Liver (tissue), 8 donors: ENCODE measurements at regions not wholly inside any gene's neighbourhood (a gene's known extent, or its start where the extent isn't known, plus 50 kb on each side); places are given as distances from the start of the nearest gene placed in this dataset.

ENCODE experiments used
- DNase-seq: peaks from one replicate; pipeline ENCODE4 v3.0.0-alpha.2; 2017; ENCODE audit warnings: low spot score
- H3K27ac ChIP-seq, 2 donors: one replicate each; pipeline ENCODE4 v1.7.0; 2013; ENCODE audit warnings: inconsistent platforms in 2 of 2, low read length in 2 of 2, control low read depth in 1 of 2, low read depth in 1 of 2, mild to moderate bottlenecking in 1 of 2
- H3K27me3 ChIP-seq, 4 donors: one replicate each; pipeline versions ENCODE4 v1.6.1 to v1.7.0; 2013; ENCODE audit warnings: low read length in 3 of 4, inconsistent platforms in 1 of 4, mild to moderate bottlenecking in 1 of 4, moderate library complexity in 1 of 4; ENCODE audit not compliant: control insufficient read depth in 4 of 4, insufficient read depth in 4 of 4
- H3K36me3 ChIP-seq, 4 donors: one replicate each; pipeline versions ENCODE4 v1.6.1 to v1.7.0; 2013; ENCODE audit warnings: low read length in 3 of 4, mild to moderate bottlenecking in 3 of 4, low read depth in 1 of 4, moderate library complexity in 1 of 4; ENCODE audit not compliant: control insufficient read depth in 4 of 4, insufficient read depth in 3 of 4
- H3K4me1 ChIP-seq, 4 donors: one replicate each; pipeline versions ENCODE4 v1.6.1 to v1.7.0; 2013; ENCODE audit warnings: low read length in 3 of 4, mild to moderate bottlenecking in 3 of 4, moderate library complexity in 1 of 4; ENCODE audit not compliant: control insufficient read depth in 4 of 4, insufficient read depth in 4 of 4
- H3K4me3 ChIP-seq, 3 donors: one replicate each; pipeline versions ENCODE4 v1.6.1 to v1.7.0; 2013; ENCODE audit warnings: low read length in 3 of 3, control low read depth in 1 of 3, low read depth in 1 of 3, mild to moderate bottlenecking in 1 of 3
- H3K9ac ChIP-seq, 2 donors: one replicate each; pipeline ENCODE4 v1.7.0; 2013; ENCODE audit warnings: low read length in 2 of 2, mild to moderate bottlenecking in 2 of 2, moderate library complexity in 2 of 2, control low read depth in 1 of 2, low read depth in 1 of 2
- H3K9me3 ChIP-seq, 4 donors: one replicate each; pipeline versions ENCODE4 v1.6.1 to v1.7.0; 2013; ENCODE audit warnings: low read length in 3 of 4; ENCODE audit not compliant: control insufficient read depth in 4 of 4
- EGR1 ChIP-seq, 2 donors: IDR thresholded peaks; 2 replicates each; pipeline ENCODE4 v1.6.1; 2016 to 2018; ENCODE audit warnings: antibody characterized with exemption in 2 of 2, low read depth in 2 of 2
- GABPA ChIP-seq, 2 donors: IDR thresholded peaks in 1 of 2; conservative IDR thresholded peaks in 1 of 2; 2 replicates each; pipeline ENCODE4 v1.6.1; 2016; ENCODE audit warnings: antibody characterized with exemption in 2 of 2, mild to moderate bottlenecking in 1 of 2, moderate library complexity in 1 of 2
- HNF4A ChIP-seq, 2 donors: conservative IDR thresholded peaks; 2 replicates each; pipeline ENCODE4 v1.6.1; 2016; ENCODE audit warnings: antibody characterized with exemption in 2 of 2, mild to moderate bottlenecking in 2 of 2
- HNF4G ChIP-seq: IDR thresholded peaks from 2 replicates; pipeline ENCODE4 v1.6.1; 2016; ENCODE audit warnings: antibody characterized with exemption
- JUND ChIP-seq, 2 donors: IDR thresholded peaks; 2 replicates each; pipeline ENCODE4 v1.6.1; 2016; ENCODE audit warnings: antibody characterized with exemption in 2 of 2
- NR2F2 ChIP-seq: IDR thresholded peaks from 2 replicates; pipeline ENCODE4 v1.6.1; 2016; ENCODE audit warnings: antibody characterized with exemption
- RXRA ChIP-seq, 2 donors: IDR thresholded peaks; 2 replicates each; pipeline ENCODE4 v1.6.1; 2017 to 2018; ENCODE audit warnings: antibody characterized with exemption in 2 of 2, mild to moderate bottlenecking in 1 of 2
- TAF1 ChIP-seq: conservative IDR thresholded peaks from 2 replicates; pipeline ENCODE4 v1.6.1; 2016; ENCODE audit warnings: antibody characterized with exemption, mild to moderate bottlenecking
- YY1 ChIP-seq: IDR thresholded peaks from 2 replicates; pipeline ENCODE4 v1.6.1; 2016; ENCODE audit warnings: antibody characterized with exemption, mild to moderate bottlenecking
- WGBS: extraction: QIAGEN DNeasy Blood & Tissue Kit; methylation state at CpG from one replicate; pipeline ENCODE4 v1.1.7; 2013; 5-methylcytosine and 5-hydroxymethylcytosine counted together
- TF ChIP-seq, protein P1 (sequence below): fragments of 150-350 bp; IDR thresholded peaks from 2 replicates; pipeline ENCODE4 v1.5.1; 2017; ENCODE audit warnings: improper control_type of control experiment, low read depth, low read length; ENCODE audit not compliant: missing input control
- TF ChIP-seq, protein P2 (sequence below): IDR thresholded peaks from 2 replicates; pipeline ENCODE4 v1.6.1; 2016; ENCODE audit warnings: antibody characterized with exemption
- TF ChIP-seq, protein P3 (sequence below): IDR thresholded peaks from 2 replicates; pipeline ENCODE4 v1.6.1; 2016; ENCODE audit warnings: antibody characterized with exemption, mild to moderate bottlenecking
- TF ChIP-seq, protein P4 (sequence below): IDR thresholded peaks from 2 replicates; pipeline ENCODE4 v1.6.1; 2016; ENCODE audit warnings: antibody characterized with exemption
- donor health status: healthy.
- donor health status: healthy.
- donor health status: healthy.
- donor health status: healthy.
- donor health status: healthy.

DNA sequence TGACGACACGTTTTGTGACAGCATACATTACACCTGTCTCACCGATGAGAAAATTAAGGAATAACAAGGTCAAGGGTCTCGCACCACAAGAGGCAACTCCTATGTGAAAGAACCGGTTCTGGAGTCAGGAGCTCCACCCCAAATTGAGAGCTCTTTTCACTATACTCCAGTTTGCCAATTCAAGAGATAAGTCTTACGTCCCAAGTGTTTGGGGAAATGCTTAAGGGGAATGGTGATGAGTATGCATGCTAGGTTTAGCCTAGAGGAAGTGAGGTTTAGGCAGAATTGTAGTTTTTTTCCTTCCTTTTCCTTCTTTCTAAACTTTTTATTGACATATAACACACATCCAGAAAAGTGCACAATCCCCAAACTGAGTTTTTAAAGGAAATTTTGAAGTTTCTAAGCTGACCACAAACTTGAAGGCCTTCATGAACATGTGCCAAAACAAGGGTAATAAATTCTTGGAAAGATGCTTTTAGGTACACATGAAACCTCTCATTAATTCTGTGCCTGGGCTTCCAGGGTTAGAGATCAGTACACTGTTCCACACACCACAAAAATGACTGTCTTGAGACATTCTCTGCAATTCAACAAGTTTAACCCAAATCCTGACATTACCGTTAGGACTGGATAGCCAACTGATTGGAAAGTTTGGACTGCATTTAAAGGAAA is 127.6 kb upstream of the SLC1A3 start:
- Histone ChIP-seq H3K9me3 (no peaks in the 10 kb centered on the region), H3K36me3 (no peaks in the 10 kb centered on the region), H3K4me3 (no peak overlapping the region), H3K27ac (no peak overlapping the region), H3K4me1 (no peaks in the 10 kb centered on the region), H3K27me3 (no peaks in the 10 kb centered on the region), H3K9ac (no peak overlapping the region)
- no peak for DNase-seq
- WGBS = 88% methylated on average over 7 of the region's 7 CpGs
- TF ChIP-seq, protein P1, sequence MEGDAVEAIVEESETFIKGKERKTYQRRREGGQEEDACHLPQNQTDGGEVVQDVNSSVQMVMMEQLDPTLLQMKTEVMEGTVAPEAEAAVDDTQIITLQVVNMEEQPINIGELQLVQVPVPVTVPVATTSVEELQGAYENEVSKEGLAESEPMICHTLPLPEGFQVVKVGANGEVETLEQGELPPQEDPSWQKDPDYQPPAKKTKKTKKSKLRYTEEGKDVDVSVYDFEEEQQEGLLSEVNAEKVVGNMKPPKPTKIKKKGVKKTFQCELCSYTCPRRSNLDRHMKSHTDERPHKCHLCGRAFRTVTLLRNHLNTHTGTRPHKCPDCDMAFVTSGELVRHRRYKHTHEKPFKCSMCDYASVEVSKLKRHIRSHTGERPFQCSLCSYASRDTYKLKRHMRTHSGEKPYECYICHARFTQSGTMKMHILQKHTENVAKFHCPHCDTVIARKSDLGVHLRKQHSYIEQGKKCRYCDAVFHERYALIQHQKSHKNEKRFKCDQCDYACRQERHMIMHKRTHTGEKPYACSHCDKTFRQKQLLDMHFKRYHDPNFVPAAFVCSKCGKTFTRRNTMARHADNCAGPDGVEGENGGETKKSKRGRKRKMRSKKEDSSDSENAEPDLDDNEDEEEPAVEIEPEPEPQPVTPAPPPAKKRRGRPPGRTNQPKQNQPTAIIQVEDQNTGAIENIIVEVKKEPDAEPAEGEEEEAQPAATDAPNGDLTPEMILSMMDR = no peak
- TF ChIP-seq NR2F2 (no peak), RXRA (IDR thresholded peaks at IDR 0.05) (no peak), HNF4A (conservative IDR thresholded peaks at IDR 0.05) (no peak), EGR1 (IDR thresholded peaks at IDR 0.05; ENCODE audit: low read depth in 2 of 2) (no peak), JUND (IDR thresholded peaks at IDR 0.05) (no peak), TAF1 (no peak), YY1 (no peak), GABPA (IDR thresholded peaks at IDR 0.05 in 1 of 2, conservative IDR thresholded peaks at IDR 0.05 in 1 of 2) (no peak), HNF4G (no peak)
- TF ChIP-seq, protein P2, sequence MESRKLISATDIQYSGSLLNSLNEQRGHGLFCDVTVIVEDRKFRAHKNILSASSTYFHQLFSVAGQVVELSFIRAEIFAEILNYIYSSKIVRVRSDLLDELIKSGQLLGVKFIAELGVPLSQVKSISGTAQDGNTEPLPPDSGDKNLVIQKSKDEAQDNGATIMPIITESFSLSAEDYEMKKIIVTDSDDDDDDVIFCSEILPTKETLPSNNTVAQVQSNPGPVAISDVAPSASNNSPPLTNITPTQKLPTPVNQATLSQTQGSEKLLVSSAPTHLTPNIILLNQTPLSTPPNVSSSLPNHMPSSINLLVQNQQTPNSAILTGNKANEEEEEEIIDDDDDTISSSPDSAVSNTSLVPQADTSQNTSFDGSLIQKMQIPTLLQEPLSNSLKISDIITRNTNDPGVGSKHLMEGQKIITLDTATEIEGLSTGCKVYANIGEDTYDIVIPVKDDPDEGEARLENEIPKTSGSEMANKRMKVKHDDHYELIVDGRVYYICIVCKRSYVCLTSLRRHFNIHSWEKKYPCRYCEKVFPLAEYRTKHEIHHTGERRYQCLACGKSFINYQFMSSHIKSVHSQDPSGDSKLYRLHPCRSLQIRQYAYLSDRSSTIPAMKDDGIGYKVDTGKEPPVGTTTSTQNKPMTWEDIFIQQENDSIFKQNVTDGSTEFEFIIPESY = no peak
- TF ChIP-seq, protein P3, sequence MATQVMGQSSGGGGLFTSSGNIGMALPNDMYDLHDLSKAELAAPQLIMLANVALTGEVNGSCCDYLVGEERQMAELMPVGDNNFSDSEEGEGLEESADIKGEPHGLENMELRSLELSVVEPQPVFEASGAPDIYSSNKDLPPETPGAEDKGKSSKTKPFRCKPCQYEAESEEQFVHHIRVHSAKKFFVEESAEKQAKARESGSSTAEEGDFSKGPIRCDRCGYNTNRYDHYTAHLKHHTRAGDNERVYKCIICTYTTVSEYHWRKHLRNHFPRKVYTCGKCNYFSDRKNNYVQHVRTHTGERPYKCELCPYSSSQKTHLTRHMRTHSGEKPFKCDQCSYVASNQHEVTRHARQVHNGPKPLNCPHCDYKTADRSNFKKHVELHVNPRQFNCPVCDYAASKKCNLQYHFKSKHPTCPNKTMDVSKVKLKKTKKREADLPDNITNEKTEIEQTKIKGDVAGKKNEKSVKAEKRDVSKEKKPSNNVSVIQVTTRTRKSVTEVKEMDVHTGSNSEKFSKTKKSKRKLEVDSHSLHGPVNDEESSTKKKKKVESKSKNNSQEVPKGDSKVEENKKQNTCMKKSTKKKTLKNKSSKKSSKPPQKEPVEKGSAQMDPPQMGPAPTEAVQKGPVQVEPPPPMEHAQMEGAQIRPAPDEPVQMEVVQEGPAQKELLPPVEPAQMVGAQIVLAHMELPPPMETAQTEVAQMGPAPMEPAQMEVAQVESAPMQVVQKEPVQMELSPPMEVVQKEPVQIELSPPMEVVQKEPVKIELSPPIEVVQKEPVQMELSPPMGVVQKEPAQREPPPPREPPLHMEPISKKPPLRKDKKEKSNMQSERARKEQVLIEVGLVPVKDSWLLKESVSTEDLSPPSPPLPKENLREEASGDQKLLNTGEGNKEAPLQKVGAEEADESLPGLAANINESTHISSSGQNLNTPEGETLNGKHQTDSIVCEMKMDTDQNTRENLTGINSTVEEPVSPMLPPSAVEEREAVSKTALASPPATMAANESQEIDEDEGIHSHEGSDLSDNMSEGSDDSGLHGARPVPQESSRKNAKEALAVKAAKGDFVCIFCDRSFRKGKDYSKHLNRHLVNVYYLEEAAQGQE = no peak
- TF ChIP-seq, protein P4, sequence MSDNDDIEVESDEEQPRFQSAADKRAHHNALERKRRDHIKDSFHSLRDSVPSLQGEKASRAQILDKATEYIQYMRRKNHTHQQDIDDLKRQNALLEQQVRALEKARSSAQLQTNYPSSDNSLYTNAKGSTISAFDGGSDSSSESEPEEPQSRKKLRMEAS = no peak

DNA sequence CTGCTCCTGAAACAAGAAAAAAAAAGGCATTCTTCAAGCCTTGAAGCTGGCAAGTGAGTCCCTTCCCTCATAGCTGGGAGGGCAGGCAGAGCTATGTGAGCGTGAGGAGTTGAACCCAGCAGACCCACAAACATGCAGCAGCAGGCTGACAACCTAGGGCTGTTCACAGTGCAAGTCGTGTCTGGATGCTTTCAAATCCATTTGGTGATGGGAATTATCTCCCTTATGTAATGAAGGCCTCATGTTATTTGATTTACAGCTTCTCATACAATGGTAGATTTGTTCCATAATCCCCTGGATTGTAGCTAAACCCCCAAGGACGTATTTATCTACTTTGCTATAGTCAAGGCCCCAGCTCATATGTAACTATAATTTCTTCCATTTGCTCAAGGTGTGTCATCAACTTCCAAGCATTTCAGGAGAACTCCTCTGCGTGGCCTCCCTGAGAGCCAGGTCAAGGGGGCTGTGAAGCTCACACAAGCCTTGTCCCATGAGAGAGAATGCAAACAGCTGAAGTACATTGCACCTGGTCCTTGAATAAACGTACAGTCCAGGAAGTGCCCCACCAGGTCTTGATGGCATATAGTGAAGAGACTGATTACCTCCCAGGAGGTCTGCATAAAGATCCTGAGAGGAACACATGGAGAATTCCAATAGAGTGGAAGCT is 124.8 kb upstream of the SLC1A3 start:
- no peak overlapping the region for H3K4me3 ChIP-seq
- DNase-seq = no peak
- WGBS = 84% methylated on average over 5 of the region's 5 CpGs
- no peak for TF ChIP-seq JUND (IDR thresholded peaks at IDR 0.05)
- TF ChIP-seq, protein P3 = no peak
- TF ChIP-seq, protein P1 = no peak
- TF ChIP-seq, protein P2 = no peak

More for the DNA sequence above, 124.8 kb upstream of the SLC1A3 start:
- no peak overlapping the region for H3K9ac ChIP-seq
- no peaks in the 10 kb centered on the region for H3K36me3 ChIP-seq
- no peaks in the 10 kb centered on the region for H3K27me3 ChIP-seq
- no peak overlapping the region for H3K27ac ChIP-seq
- H3K4me1 ChIP-seq = no peaks in the 10 kb centered on the region
- H3K9me3 ChIP-seq = no peaks in the 10 kb centered on the region
